ENCODE measurements at regions not wholly inside any gene's neighbourhood (a gene's known extent, or its start where the extent isn't known, plus 50 kb on each side); places are given as distances from the start of the nearest gene placed in this dataset.

DNA sequence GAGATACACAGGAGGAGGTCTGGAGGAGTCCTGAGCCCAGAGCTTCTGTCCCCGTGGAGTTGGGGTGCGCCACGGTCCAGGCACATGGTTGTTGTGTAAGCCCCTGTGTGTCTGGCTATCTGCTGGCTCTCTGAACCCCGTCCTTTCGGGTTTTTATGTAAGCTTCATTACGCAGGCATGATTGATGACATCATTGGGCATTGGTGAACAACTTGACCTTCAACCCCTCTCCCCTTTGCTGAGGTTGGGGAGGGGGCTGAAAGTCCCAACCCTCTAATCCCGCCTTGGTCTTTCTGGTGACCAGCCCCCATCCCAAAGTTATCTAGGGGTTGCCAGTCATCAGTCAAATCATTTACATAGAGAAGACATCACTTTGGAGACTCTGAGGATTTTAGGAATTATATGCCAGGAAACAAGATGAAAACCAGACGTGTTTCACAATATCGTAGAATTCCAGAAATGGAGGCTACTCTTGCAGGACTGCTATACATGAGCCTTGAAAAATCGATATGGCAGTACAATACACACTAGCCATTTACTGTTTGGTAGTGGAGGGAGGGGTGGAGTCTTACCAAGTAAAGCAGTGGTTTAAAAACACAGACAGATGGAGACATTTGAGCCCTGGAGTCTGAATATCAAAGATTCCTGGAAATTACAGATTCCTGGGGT, 69.8 kb upstream of the SCAF4 start:
- DNase-seq (ENCODE audit: low spot score): no peak
- TF ChIP-seq GRHL2 (CRISPR knock-in tag; IDR thresholded peaks at IDR 0.05; ENCODE audit: insufficient replicate concordance, severe bottlenecking): no peak
- TF ChIP-seq, protein P1, sequence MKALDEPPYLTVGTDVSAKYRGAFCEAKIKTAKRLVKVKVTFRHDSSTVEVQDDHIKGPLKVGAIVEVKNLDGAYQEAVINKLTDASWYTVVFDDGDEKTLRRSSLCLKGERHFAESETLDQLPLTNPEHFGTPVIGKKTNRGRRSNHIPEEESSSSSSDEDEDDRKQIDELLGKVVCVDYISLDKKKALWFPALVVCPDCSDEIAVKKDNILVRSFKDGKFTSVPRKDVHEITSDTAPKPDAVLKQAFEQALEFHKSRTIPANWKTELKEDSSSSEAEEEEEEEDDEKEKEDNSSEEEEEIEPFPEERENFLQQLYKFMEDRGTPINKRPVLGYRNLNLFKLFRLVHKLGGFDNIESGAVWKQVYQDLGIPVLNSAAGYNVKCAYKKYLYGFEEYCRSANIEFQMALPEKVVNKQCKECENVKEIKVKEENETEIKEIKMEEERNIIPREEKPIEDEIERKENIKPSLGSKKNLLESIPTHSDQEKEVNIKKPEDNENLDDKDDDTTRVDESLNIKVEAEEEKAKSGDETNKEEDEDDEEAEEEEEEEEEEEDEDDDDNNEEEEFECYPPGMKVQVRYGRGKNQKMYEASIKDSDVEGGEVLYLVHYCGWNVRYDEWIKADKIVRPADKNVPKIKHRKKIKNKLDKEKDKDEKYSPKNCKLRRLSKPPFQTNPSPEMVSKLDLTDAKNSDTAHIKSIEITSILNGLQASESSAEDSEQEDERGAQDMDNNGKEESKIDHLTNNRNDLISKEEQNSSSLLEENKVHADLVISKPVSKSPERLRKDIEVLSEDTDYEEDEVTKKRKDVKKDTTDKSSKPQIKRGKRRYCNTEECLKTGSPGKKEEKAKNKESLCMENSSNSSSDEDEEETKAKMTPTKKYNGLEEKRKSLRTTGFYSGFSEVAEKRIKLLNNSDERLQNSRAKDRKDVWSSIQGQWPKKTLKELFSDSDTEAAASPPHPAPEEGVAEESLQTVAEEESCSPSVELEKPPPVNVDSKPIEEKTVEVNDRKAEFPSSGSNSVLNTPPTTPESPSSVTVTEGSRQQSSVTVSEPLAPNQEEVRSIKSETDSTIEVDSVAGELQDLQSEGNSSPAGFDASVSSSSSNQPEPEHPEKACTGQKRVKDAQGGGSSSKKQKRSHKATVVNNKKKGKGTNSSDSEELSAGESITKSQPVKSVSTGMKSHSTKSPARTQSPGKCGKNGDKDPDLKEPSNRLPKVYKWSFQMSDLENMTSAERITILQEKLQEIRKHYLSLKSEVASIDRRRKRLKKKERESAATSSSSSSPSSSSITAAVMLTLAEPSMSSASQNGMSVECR (CRISPR knock-in tag; IDR thresholded peaks at IDR 0.05; ENCODE audit: borderline replicate concordance): no peak
- no peak for TF ChIP-seq RORB (CRISPR knock-in tag; IDR thresholded peaks at IDR 0.05)
- TF ChIP-seq, protein P2, sequence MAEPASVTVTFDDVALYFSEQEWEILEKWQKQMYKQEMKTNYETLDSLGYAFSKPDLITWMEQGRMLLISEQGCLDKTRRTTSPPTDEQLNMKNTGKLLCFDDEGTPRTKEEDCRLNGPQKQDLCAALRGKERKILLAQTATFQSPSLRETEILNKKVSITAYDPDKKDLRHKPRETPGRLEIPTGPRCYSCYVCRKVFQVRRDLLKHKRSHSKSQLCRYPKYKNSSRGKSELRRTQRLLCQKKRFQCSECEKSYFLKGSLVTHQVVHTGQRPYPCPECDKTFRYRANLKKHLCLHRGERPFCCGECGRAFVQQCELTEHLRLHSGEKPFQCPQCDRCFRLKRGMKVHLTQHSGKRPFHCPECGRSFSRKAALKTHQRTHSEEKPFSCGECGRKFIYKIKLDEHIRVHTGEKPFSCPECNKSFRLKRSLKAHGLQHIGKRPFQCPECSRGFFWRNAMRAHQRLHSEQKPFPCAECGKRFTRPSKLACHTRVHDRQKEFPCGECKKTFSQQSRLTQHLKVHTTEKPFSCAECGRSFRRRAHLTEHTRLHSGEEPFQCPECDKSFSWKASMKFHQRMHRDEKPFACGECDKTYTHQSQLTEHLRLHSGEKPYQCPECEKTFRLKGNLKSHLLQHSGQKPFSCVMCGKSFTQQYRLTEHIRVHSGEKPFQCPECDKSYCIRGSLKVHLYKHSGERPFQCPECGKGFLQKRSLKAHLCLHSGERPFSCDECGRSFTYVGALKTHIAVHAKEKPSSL (CRISPR knock-in tag; conservative IDR thresholded peaks at IDR 0.05): no peak
- no peak for TF ChIP-seq OVOL2 (CRISPR knock-in tag; IDR thresholded peaks at IDR 0.05; ENCODE audit: borderline replicate concordance)
- TF ChIP-seq, protein P3, sequence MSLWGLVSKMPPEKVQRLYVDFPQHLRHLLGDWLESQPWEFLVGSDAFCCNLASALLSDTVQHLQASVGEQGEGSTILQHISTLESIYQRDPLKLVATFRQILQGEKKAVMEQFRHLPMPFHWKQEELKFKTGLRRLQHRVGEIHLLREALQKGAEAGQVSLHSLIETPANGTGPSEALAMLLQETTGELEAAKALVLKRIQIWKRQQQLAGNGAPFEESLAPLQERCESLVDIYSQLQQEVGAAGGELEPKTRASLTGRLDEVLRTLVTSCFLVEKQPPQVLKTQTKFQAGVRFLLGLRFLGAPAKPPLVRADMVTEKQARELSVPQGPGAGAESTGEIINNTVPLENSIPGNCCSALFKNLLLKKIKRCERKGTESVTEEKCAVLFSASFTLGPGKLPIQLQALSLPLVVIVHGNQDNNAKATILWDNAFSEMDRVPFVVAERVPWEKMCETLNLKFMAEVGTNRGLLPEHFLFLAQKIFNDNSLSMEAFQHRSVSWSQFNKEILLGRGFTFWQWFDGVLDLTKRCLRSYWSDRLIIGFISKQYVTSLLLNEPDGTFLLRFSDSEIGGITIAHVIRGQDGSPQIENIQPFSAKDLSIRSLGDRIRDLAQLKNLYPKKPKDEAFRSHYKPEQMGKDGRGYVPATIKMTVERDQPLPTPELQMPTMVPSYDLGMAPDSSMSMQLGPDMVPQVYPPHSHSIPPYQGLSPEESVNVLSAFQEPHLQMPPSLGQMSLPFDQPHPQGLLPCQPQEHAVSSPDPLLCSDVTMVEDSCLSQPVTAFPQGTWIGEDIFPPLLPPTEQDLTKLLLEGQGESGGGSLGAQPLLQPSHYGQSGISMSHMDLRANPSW (CRISPR knock-in tag; conservative IDR thresholded peaks at IDR 0.05; ENCODE audit: low read depth): no peak
- TF ChIP-seq, protein P4, sequence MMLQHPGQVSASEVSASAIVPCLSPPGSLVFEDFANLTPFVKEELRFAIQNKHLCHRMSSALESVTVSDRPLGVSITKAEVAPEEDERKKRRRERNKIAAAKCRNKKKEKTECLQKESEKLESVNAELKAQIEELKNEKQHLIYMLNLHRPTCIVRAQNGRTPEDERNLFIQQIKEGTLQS (CRISPR knock-in tag; conservative IDR thresholded peaks at IDR 0.05): no peak
- no peak for TF ChIP-seq TEAD4 (CRISPR knock-in tag; IDR thresholded peaks at IDR 0.05)
- TF ChIP-seq, protein P5, sequence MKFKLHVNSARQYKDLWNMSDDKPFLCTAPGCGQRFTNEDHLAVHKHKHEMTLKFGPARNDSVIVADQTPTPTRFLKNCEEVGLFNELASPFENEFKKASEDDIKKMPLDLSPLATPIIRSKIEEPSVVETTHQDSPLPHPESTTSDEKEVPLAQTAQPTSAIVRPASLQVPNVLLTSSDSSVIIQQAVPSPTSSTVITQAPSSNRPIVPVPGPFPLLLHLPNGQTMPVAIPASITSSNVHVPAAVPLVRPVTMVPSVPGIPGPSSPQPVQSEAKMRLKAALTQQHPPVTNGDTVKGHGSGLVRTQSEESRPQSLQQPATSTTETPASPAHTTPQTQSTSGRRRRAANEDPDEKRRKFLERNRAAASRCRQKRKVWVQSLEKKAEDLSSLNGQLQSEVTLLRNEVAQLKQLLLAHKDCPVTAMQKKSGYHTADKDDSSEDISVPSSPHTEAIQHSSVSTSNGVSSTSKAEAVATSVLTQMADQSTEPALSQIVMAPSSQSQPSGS (CRISPR knock-in tag; IDR thresholded peaks at IDR 0.05; ENCODE audit: borderline replicate concordance, low read depth): no peak
- TF ChIP-seq KAT7 (CRISPR knock-in tag; IDR thresholded peaks at IDR 0.05; ENCODE audit: borderline replicate concordance): no peak
- no peak for TF ChIP-seq SP1 (CRISPR knock-in tag; conservative IDR thresholded peaks at IDR 0.05)
- no peak for TF ChIP-seq ZNF416 (CRISPR knock-in tag; IDR thresholded peaks at IDR 0.05)
- no peak for TF ChIP-seq ZNF138 (CRISPR knock-in tag; conservative IDR thresholded peaks at IDR 0.05)
- no peak for ATAC-seq
- Mint-ChIP-seq H3K27ac (peak overlapping the region; percentile 37; the same call in 1 of the 2 replicates), H3K36me3 (no peaks in the 10 kb centered on the region), H3K4me3 (no peak overlapping the region), H3K9me3 (peaks cover 4% of the 10 kb centered on the region; the same call in 1 of the 2 replicates), H3K27me3 (ENCODE audit: low read depth) (no peaks in the 10 kb centered on the region; the same call in 1 of the 2 replicates), H3K4me1 (peaks cover 21% of the 10 kb centered on the region)
- ChIA-PET POLR2A (no interaction called here), CTCF (no interaction called here)

Measured in WTC11 (cell line).